ENCODE measurements at regions not wholly inside any gene's neighbourhood (a gene's known extent, or its start where the extent isn't known, plus 50 kb on each side); places are given as distances from the start of the nearest gene placed in this dataset.

DNA sequence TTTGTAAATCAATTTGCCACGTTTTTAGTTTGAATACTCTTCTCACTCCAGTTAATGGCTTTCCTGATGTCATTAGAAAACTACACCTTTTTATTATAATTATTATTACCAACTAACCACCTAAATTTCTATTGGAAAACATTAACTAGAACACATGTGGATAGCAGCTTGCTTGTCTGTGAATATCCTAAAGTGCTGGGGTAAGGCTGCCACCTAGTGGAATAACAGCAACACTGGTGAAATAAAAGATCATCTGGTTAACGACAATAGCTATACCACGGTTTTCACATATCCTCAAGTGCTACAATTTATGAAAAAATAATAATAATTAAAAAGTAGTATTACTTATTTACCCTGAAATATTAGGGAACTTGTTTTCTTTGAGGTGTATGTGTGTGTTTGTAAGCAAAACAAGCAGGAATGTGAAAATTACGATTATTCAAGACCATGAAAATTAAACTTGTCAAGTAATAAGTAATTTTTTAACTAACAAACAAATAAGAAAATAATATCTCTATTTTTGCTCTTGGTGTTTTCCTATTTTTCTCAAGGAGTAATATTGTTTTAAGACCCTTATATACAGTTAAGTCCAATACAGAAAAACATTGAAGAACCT, 130.1 kb upstream of the TECRL start:
- TF ChIP-seq POLR2AphosphoS5 (IDR thresholded peaks at IDR 0.05; ENCODE audit: low read depth, low read length), result no peak
- no peak for TF ChIP-seq YY1 (IDR thresholded peaks at IDR 0.05; ENCODE audit: low read depth, low read length)
- TF ChIP-seq, protein P1, sequence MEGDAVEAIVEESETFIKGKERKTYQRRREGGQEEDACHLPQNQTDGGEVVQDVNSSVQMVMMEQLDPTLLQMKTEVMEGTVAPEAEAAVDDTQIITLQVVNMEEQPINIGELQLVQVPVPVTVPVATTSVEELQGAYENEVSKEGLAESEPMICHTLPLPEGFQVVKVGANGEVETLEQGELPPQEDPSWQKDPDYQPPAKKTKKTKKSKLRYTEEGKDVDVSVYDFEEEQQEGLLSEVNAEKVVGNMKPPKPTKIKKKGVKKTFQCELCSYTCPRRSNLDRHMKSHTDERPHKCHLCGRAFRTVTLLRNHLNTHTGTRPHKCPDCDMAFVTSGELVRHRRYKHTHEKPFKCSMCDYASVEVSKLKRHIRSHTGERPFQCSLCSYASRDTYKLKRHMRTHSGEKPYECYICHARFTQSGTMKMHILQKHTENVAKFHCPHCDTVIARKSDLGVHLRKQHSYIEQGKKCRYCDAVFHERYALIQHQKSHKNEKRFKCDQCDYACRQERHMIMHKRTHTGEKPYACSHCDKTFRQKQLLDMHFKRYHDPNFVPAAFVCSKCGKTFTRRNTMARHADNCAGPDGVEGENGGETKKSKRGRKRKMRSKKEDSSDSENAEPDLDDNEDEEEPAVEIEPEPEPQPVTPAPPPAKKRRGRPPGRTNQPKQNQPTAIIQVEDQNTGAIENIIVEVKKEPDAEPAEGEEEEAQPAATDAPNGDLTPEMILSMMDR (IDR thresholded peaks at IDR 0.05; ENCODE audit: control extremely low read depth in 1 of 3, insufficient read depth in 1 of 3, low read depth in 1 of 3, low read length in 3 of 3), result peak in 2 of 3 experiments; percentile 69 to 73; a peak in 3 of 4 replicates
- TF ChIP-seq HDAC2 (IDR thresholded peaks at IDR 0.05; ENCODE audit: borderline replicate concordance in 1 of 2, low read depth in 2 of 2, low read length in 2 of 2), result no peak
- TF ChIP-seq EGR1 (IDR thresholded peaks at IDR 0.05; ENCODE audit: borderline replicate concordance, low read depth, low read length), result no peak
- TF ChIP-seq TEAD4 (IDR thresholded peaks at IDR 0.05; ENCODE audit: low read depth, low read length), result no peak
- no peak for TF ChIP-seq PHF8 (conservative IDR thresholded peaks at IDR 0.05; ENCODE audit: low read depth, low read length)
- TF ChIP-seq KDM1A (IDR thresholded peaks at IDR 0.05; ENCODE audit: borderline replicate concordance, low read length), result no peak
- TF ChIP-seq, protein P2, sequence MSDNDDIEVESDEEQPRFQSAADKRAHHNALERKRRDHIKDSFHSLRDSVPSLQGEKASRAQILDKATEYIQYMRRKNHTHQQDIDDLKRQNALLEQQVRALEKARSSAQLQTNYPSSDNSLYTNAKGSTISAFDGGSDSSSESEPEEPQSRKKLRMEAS (IDR thresholded peaks at IDR 0.05), result no peak
